HepG2 (cell line): ENCODE measurements at regions not wholly inside any gene's neighbourhood (a gene's known extent, or its start where the extent isn't known, plus 50 kb on each side); places are given as distances from the start of the nearest gene placed in this dataset.

Source experiments
- NR3C1 ChIP-seq: sonication (generic); formaldehyde crosslinking; IDR thresholded peaks from 2 replicates; pipeline ENCODE4 v1.4.0; 2020; ENCODE audit warnings: missing genetic modification reagents
- TF ChIP-seq, protein P1 (sequence below): IDR thresholded peaks from 2 replicates; pipeline ENCODE4 v1.6.1; 2016; ENCODE audit warnings: low read depth, control low read depth

DNA sequence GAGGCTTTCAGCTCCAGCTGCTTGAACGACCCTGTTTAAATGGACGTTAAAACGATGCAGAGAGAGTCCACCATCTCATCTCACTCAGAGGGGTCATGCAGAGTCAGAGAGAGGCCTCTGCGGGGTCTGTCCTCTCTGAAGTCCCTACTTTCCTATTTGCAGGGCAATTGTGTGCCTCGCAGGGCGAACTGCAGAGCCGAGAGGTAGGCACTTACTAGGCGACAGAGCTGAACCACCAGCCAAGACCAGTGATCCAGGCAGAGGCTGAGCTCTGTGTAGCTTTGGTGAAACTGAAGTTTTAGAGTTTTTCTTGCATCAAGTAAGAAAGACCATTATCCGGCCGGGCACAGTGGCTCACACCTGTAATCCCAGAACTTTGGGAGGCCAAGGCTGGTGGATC, 64.1 kb upstream of the CUX1 start:
- no peak for TF ChIP-seq NR3C1
- TF ChIP-seq, protein P1, sequence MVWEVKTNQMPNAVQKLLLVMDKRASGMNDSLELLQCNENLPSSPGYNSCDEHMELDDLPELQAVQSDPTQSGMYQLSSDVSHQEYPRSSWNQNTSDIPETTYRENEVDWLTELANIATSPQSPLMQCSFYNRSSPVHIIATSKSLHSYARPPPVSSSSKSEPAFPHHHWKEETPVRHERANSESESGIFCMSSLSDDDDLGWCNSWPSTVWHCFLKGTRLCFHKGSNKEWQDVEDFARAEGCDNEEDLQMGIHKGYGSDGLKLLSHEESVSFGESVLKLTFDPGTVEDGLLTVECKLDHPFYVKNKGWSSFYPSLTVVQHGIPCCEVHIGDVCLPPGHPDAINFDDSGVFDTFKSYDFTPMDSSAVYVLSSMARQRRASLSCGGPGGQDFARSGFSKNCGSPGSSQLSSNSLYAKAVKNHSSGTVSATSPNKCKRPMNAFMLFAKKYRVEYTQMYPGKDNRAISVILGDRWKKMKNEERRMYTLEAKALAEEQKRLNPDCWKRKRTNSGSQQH (CRISPR knock-in tag): no peak
